OCI-LY7 (cell line): ENCODE measurements at regions not wholly inside any gene's neighbourhood (a gene's known extent, or its start where the extent isn't known, plus 50 kb on each side); places are given as distances from the start of the nearest gene placed in this dataset.

Experiments used
- BruUV-seq: library from RNA; stranded (reverse); fragments of 400-500 nt; replicated peaks from 2 replicates; lab custom pipeline; 2021; lab: Mats Ljungman, UMichigan
- CTCF ChIA-PET: fragments of 300-600 bp; sonication (Branson Sonifier 250); formaldehyde crosslinking; loops from one replicate; lab custom pipeline; 2022; ENCODE audit warnings: antibody characterized with exemption; ENCODE audit not compliant: unreplicated experiment; lab: Charles Lee
- POLR2A ChIA-PET: fragments of 300-600 bp; sonication (Branson Sonifier 250); formaldehyde crosslinking; loops from one replicate; lab custom pipeline; 2022; ENCODE audit warnings: antibody characterized with exemption; lab: Charles Lee
- DNase-seq: peaks from one replicate; pipeline ENCODE4 v3.0.0-alpha.2; 2015; ENCODE audit warnings: low spot score
- H2AFZ ChIP-seq: fragments of 200-600 bp; sonication (generic), shearing (Covaris generic); 2 replicates; pipeline ENCODE4 v1.6.1; 2014; ENCODE audit warnings: mild to moderate bottlenecking, antibody characterized with exemption, low read length, moderate library complexity
- H3K27ac ChIP-seq: fragments of 200-600 bp; sonication (generic); 2 replicates; pipeline ENCODE4 v1.5.1; 2014; ENCODE audit warnings: mixed run types, low read depth, mild to moderate bottlenecking, moderate library complexity, low read length, inconsistent platforms; ENCODE audit not compliant: poor library complexity, severe bottlenecking
- H3K36me3 ChIP-seq: fragments of 200-600 bp; sonication (generic); 2 replicates; pipeline ENCODE4 v1.6.1; 2014; ENCODE audit warnings: mild to moderate bottlenecking, antibody characterized with exemption, low read length, moderate library complexity, mixed read lengths; ENCODE audit not compliant: insufficient read depth
- H3K4me1 ChIP-seq: fragments of 200-600 bp; sonication (generic); 2 replicates; pipeline ENCODE4 v1.5.1; 2014; ENCODE audit warnings: mild to moderate bottlenecking, low read length; ENCODE audit not compliant: insufficient read depth, poor library complexity, severe bottlenecking
- H3K4me2 ChIP-seq: fragments of 200-600 bp; sonication (generic); 2 replicates; pipeline ENCODE4 v1.6.1; 2014; ENCODE audit warnings: mild to moderate bottlenecking, low read length
- H3K4me3 ChIP-seq: fragments of 200-600 bp; sonication (generic); 2 replicates; pipeline ENCODE4 v1.5.1; 2014; ENCODE audit warnings: mild to moderate bottlenecking, low read depth, low read length; ENCODE audit not compliant: poor library complexity, severe bottlenecking
- H3K79me2 ChIP-seq: fragments of 200-600 bp; sonication (generic); 2 replicates; pipeline ENCODE4 v1.6.1; 2016; ENCODE audit warnings: low read depth, mild to moderate bottlenecking, low read length, moderate library complexity, mixed read lengths; ENCODE audit not compliant: insufficient read depth
- H3K9me2 ChIP-seq: fragments of 200-600 bp; sonication (generic); 2 replicates; pipeline ENCODE4 v1.6.1; 2016; ENCODE audit warnings: mild to moderate bottlenecking, low read length, mixed read lengths; ENCODE audit not compliant: insufficient read depth
- H3K9me3 ChIP-seq: fragments of 200-600 bp; sonication (generic); 2 replicates; pipeline ENCODE4 v1.6.1; 2014; ENCODE audit warnings: mild to moderate bottlenecking, mixed run types, low read length, mixed read lengths
- H4K20me1 ChIP-seq: fragments of 200-600 bp; sonication (generic); 2 replicates; pipeline ENCODE4 v1.6.1; 2014; ENCODE audit warnings: mild to moderate bottlenecking, antibody characterized with exemption, low read length, moderate library complexity, mixed read lengths; ENCODE audit not compliant: insufficient read depth
- EZH2phosphoT487 ChIP-seq: fragments of 200-600 bp; sonication (generic); IDR thresholded peaks from 2 replicates; pipeline ENCODE4 v1.6.1; 2018; ENCODE audit warnings: low read depth, borderline replicate concordance, mild to moderate bottlenecking, mixed run types, antibody characterized with exemption, low read length, moderate library complexity, mixed read lengths
- intact Hi-C: fragments of 100-400 bp; cut with micrococcal nuclease; formaldehyde crosslinking; loops from one replicate; pipeline ENCODE4 v1.10.0; 2022; ENCODE audit not compliant: unreplicated experiment
- TF ChIP-seq, protein P1 (sequence below): fragments of 200-600 bp; sonication (generic); conservative IDR thresholded peaks from 2 replicates; pipeline ENCODE4 v1.5.1; 2014; ENCODE audit warnings: mild to moderate bottlenecking, antibody characterized with exemption, low read length, moderate library complexity, mixed read lengths

DNA sequence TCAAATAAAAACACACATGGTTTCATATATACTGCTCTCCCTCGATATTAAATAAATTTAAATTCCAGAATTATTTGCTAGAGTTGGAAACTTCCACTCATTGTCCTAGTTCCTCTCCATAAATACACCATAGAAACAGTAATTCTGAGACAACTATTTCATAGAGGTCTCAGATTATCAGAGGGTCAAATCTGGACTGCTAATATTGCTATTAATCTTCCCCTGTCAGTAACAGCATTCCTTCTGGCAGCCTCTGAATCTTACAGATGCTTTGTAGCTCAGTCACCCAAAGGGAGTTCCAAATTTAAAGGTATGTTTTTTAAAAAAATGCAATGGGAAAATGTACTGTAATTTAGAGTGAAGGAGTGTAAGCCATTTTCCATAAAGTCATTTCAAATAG lies 428.8 kb downstream of the PYDC2 start:
- H3K9me2 ChIP-seq = no peaks in the 10 kb centered on the region; the same call in 1 of the 2 replicates
- no peak for DNase-seq
- no peaks in the 10 kb centered on the region for H3K79me2 ChIP-seq
- POLR2A ChIA-PET = interaction anchor here (0.6 to 0.7 kb wide), 2 partner anchors 22 to 1043 kb away, joined by 3 to 4 read pairs; no protein-coding TSS in a partner anchor
- TF ChIP-seq EZH2phosphoT487 = no peak
- TF ChIP-seq, protein P1, sequence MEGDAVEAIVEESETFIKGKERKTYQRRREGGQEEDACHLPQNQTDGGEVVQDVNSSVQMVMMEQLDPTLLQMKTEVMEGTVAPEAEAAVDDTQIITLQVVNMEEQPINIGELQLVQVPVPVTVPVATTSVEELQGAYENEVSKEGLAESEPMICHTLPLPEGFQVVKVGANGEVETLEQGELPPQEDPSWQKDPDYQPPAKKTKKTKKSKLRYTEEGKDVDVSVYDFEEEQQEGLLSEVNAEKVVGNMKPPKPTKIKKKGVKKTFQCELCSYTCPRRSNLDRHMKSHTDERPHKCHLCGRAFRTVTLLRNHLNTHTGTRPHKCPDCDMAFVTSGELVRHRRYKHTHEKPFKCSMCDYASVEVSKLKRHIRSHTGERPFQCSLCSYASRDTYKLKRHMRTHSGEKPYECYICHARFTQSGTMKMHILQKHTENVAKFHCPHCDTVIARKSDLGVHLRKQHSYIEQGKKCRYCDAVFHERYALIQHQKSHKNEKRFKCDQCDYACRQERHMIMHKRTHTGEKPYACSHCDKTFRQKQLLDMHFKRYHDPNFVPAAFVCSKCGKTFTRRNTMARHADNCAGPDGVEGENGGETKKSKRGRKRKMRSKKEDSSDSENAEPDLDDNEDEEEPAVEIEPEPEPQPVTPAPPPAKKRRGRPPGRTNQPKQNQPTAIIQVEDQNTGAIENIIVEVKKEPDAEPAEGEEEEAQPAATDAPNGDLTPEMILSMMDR = no peak
- intact Hi-C loops = no loop called here
- no peaks in the 10 kb centered on the region for H4K20me1 ChIP-seq
- H2AFZ ChIP-seq = no peak overlapping the region
- CTCF ChIA-PET = no interaction called here
- no peaks in the 10 kb centered on the region for H3K9me3 ChIP-seq
- H3K4me1 ChIP-seq = no peaks in the 10 kb centered on the region
- no peak overlapping the region for H3K4me2 ChIP-seq
- no TSS peak for BruUV-seq
- H3K36me3 ChIP-seq = no peaks in the 10 kb centered on the region
- H3K27ac ChIP-seq = no peak overlapping the region
- no peak overlapping the region for H3K4me3 ChIP-seq

DNA sequence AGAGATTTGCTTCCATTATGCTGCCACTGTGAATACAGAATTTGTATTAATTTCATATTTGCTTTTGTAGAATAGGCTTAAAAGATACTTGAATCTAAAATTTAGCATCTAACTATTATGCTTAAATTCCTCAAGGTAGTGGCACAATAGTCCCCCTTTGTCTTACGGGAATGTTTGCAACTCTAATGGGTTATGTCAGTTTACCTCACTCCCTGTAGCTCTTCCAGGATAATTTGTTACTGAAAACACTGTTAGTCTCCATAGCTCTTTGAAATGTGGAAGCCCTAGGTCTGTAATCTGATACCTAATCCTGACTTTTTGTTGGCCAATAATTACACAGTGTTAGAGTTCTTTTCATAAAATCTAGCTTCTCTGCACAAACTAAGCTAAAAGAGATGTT lies 433.4 kb downstream of the PYDC2 start:
- H3K4me2 ChIP-seq = no peak overlapping the region
- POLR2A ChIA-PET = interaction anchor here (0.6 to 1.2 kb wide), 8 partner anchors 12 to 1929 kb away, joined by 3 to 7 read pairs (median 3); no protein-coding TSS in a partner anchor
- no peaks in the 10 kb centered on the region for H3K4me1 ChIP-seq
- TF ChIP-seq EZH2phosphoT487 = no peak
- TF ChIP-seq, protein P1 = no peak
- intact Hi-C loops = no loop called here
- no TSS peak for BruUV-seq
- H3K79me2 ChIP-seq = no peaks in the 10 kb centered on the region
- CTCF ChIA-PET = no interaction called here
- no peaks in the 10 kb centered on the region for H3K9me3 ChIP-seq
- no peak overlapping the region for H3K27ac ChIP-seq
- H3K36me3 ChIP-seq = no peaks in the 10 kb centered on the region
- DNase-seq = no peak
- H2AFZ ChIP-seq = no peak overlapping the region
- no peaks in the 10 kb centered on the region; the same call in 1 of the 2 replicates for H3K9me2 ChIP-seq
- H3K4me3 ChIP-seq = no peak overlapping the region
- no peaks in the 10 kb centered on the region for H4K20me1 ChIP-seq

DNA sequence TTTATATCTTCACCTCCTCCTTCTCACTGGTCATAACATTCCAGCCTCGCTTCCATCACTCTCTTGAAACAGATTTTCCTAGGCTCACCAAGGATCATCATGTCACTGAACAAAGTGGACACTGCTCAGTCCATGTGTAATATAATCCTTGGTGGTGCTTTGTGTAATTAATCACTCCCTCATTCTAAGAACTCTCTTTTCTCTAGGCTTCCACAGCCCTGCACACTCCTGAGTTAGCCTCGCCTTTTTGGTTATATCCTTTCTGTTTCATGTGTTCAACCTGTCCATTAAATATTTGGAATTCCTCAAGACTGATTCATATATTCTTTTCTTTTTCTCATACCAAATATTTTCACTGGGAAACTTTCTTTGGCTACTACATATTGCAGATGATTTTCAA lies 440.8 kb downstream of the PYDC2 start:
- no peaks in the 10 kb centered on the region for H4K20me1 ChIP-seq
- DNase-seq = no peak
- BruUV-seq = no TSS peak
- H3K79me2 ChIP-seq = no peaks in the 10 kb centered on the region
- no peaks in the 10 kb centered on the region for H3K36me3 ChIP-seq
- H3K4me1 ChIP-seq = no peaks in the 10 kb centered on the region
- H3K9me2 ChIP-seq = no peaks in the 10 kb centered on the region
- no peak overlapping the region for H3K4me3 ChIP-seq
- POLR2A ChIA-PET = no interaction called here
- no peak overlapping the region for H2AFZ ChIP-seq
- CTCF ChIA-PET = no interaction called here
- H3K4me2 ChIP-seq = no peak overlapping the region
- no peak overlapping the region for H3K27ac ChIP-seq
- TF ChIP-seq, protein P1 = no peak
- no peak for TF ChIP-seq EZH2phosphoT487
- intact Hi-C loops = no loop called here
- no peaks in the 10 kb centered on the region for H3K9me3 ChIP-seq
